CD14-positive monocyte (primary cell): ENCODE measurements at regions not wholly inside any gene's neighbourhood (a gene's known extent, or its start where the extent isn't known, plus 50 kb on each side); places are given as distances from the start of the nearest gene placed in this dataset.
A peak's percentile ranks its signal among the peaks of the same experiment; 100 is the strongest.

Source experiments
- DNase-seq, 3 donors: peaks; one replicate each; pipeline ENCODE4 v3.0.0-alpha.2; 2011 to 2022
- H2AFZ ChIP-seq: 2 replicates; pipeline ENCODE4 v1.6.0; 2012; ENCODE audit warnings: mild to moderate bottlenecking, low read depth, low read length, inconsistent platforms; ENCODE audit not compliant: insufficient read depth, poor library complexity, severe bottlenecking
- H3K27ac ChIP-seq, 2 donors: 1 replicate in 1 of 2; 2 replicates in 1 of 2; pipeline ENCODE4 v1.5.1; 2012 to 2013; ENCODE audit warnings: low read length in 2 of 2, control low read depth in 1 of 2, inconsistent platforms in 1 of 2, low read depth in 1 of 2, mild to moderate bottlenecking in 1 of 2
- H3K27me3 ChIP-seq, 2 donors: one replicate each; pipeline versions ENCODE4 v1.6.0 to v1.6.1; 2011 to 2013; ENCODE audit warnings: low read length in 2 of 2; ENCODE audit not compliant: control insufficient read depth in 2 of 2, insufficient read depth in 2 of 2
- H3K36me3 ChIP-seq, 2 donors: replicated peaks in 1 of 2; 1 replicate in 1 of 2; 2 replicates in 1 of 2; pipeline versions ENCODE4 v1.5.1 to v1.6.1; 2012 to 2013; ENCODE audit warnings: low read length in 2 of 2, control low read depth in 1 of 2, inconsistent platforms in 1 of 2, mild to moderate bottlenecking in 1 of 2; ENCODE audit not compliant: insufficient read depth in 2 of 2, control insufficient read depth in 1 of 2
- H3K4me1 ChIP-seq, 2 donors: 1 replicate in 1 of 2; 2 replicates in 1 of 2; pipeline versions ENCODE4 v1.5.1 to v1.6.1; 2012 to 2013; ENCODE audit warnings: low read length in 2 of 2, control low read depth in 1 of 2, inconsistent platforms in 1 of 2, mild to moderate bottlenecking in 1 of 2, moderate library complexity in 1 of 2; ENCODE audit not compliant: insufficient read depth in 2 of 2, control insufficient read depth in 1 of 2
- H3K4me2 ChIP-seq: replicated peaks from 2 replicates; pipeline ENCODE3; 2012; ENCODE audit warnings: low read length, moderate library complexity, mild to moderate bottlenecking; ENCODE audit not compliant: poor library complexity, severe bottlenecking; ENCODE audit errors: extremely low read depth
- H3K4me3 ChIP-seq, 3 experiments: fragments of 200-600 bp in 1 of 3; sonication (generic) in 1 of 3; replicated peaks in 1 of 3; 1 replicate in 2 of 3; 2 replicates in 1 of 3; pipeline ENCODE4 v1.5.1; 2011 to 2013; ENCODE audit warnings: low read length in 3 of 3, mild to moderate bottlenecking in 3 of 3, control low read depth in 2 of 3, low read depth in 2 of 3, inconsistent platforms in 1 of 3, moderate library complexity in 1 of 3
- H3K79me2 ChIP-seq: 2 replicates; pipeline ENCODE4 v1.6.0; 2012; ENCODE audit warnings: mild to moderate bottlenecking, control low read depth, inconsistent platforms, low read length, moderate library complexity; ENCODE audit not compliant: insufficient read depth
- H3K9ac ChIP-seq: 2 replicates; pipeline ENCODE4 v1.6.0; 2017; ENCODE audit warnings: low read length, mild to moderate bottlenecking; ENCODE audit not compliant: insufficient read depth, poor library complexity, severe bottlenecking
- H3K9me3 ChIP-seq, 2 donors: replicated peaks in 1 of 2; 1 replicate in 1 of 2; 2 replicates in 1 of 2; pipeline versions ENCODE4 v1.5.1 to v1.6.1; 2012 to 2013; ENCODE audit warnings: low read length in 2 of 2, control low read depth in 1 of 2; ENCODE audit not compliant: control insufficient read depth in 1 of 2, insufficient read depth in 1 of 2
- H4K20me1 ChIP-seq: 2 replicates; pipeline ENCODE4 v1.6.0; 2012; ENCODE audit warnings: mild to moderate bottlenecking, low read length, control low read depth, moderate library complexity; ENCODE audit not compliant: insufficient read depth
- H3K27ac Mint-ChIP-seq, 7 donors: one replicate each; pipeline ENCODE4 v1.8.0; 2020; ENCODE audit warnings: mild to moderate bottlenecking in 7 of 7, mixed read lengths in 7 of 7, moderate library complexity in 6 of 7, inconsistent platforms in 2 of 7
- H3K27me3 Mint-ChIP-seq, 3 donors: one replicate each; pipeline ENCODE4 v1.8.0; 2021 to 2022; ENCODE audit warnings: low read depth in 3 of 3, mild to moderate bottlenecking in 3 of 3, mixed read lengths in 3 of 3, moderate library complexity in 3 of 3, inconsistent platforms in 1 of 3
- H3K36me3 Mint-ChIP-seq, 2 donors: one replicate each; pipeline ENCODE4 v1.8.0; 2020; ENCODE audit warnings: mixed read lengths in 2 of 2, inconsistent platforms in 1 of 2, mild to moderate bottlenecking in 1 of 2
- H3K4me1 Mint-ChIP-seq: one replicate; pipeline ENCODE4 v1.8.0; 2020; ENCODE audit warnings: mild to moderate bottlenecking, mixed read lengths
- H3K4me3 Mint-ChIP-seq, 2 donors: one replicate each; pipeline ENCODE4 v1.8.0; 2020; ENCODE audit warnings: mild to moderate bottlenecking in 2 of 2, mixed read lengths in 2 of 2, moderate library complexity in 1 of 2
- H3K9me3 Mint-ChIP-seq, 7 donors: one replicate each; pipeline ENCODE4 v1.8.0; 2020 to 2022; ENCODE audit warnings: mixed read lengths in 7 of 7, mild to moderate bottlenecking in 6 of 7, moderate library complexity in 6 of 7, inconsistent platforms in 2 of 7
- CTCF ChIP-seq: fragments of 200-600 bp; IDR thresholded peaks from one replicate; pipeline ENCODE4 v1.8.0; 2022; ENCODE audit warnings: antibody characterized with exemption, mild to moderate bottlenecking
- WGBS: methylation state at CpG from one replicate; pipeline ENCODE4 v1.1.5; 2013; ENCODE audit warnings: missing lambda C conversion rate; ENCODE audit not compliant: insufficient coverage; 5-methylcytosine and 5-hydroxymethylcytosine counted together
- intact Hi-C, 2 donors: fragments of 100-400 bp; cut with micrococcal nuclease; formaldehyde crosslinking; loops; one replicate each; pipeline versions ENCODE4 v1.15.0 to v1.15.1; 2023

- no peak overlapping the region for H3K4me3 ChIP-seq
- peak overlapping the region; percentile 26 for H3K4me2 ChIP-seq
- no peak overlapping the region for H2AFZ ChIP-seq
- H3K9me3 Mint-ChIP-seq, result no peaks in the 10 kb centered on the region
- TF ChIP-seq CTCF, result peak; percentile 29
- H3K4me1 ChIP-seq, result no peaks in the 10 kb centered on the region
- H4K20me1 ChIP-seq, result no peaks in the 10 kb centered on the region
- H3K4me3 Mint-ChIP-seq, result no peak overlapping the region
- peaks cover 0 to 2% (median 0%) of the 10 kb centered on the region in 3 donors for H3K27me3 Mint-ChIP-seq
- peak overlapping the region in 1 of 7 donors; percentile 50 for H3K27ac Mint-ChIP-seq
- H3K27ac ChIP-seq, result no peak overlapping the region
- peak in 2 of 3 donors; percentile 3 to 7 for DNase-seq
- no peaks in the 10 kb centered on the region for H3K36me3 ChIP-seq
- 0% methylated on average over 1 of the region's 2 CpGs for WGBS
- no peak overlapping the region for H3K9ac ChIP-seq
- H3K9me3 ChIP-seq, result no peaks in the 10 kb centered on the region
- intact Hi-C loops, result no loop called here
- no peaks in the 10 kb centered on the region for H3K27me3 ChIP-seq
- H3K4me1 Mint-ChIP-seq, result peaks cover 8% of the 10 kb centered on the region
- no peaks in the 10 kb centered on the region for H3K79me2 ChIP-seq
- no peaks in the 10 kb centered on the region for H3K36me3 Mint-ChIP-seq
These were observed 172.2 kb upstream of the CXCL13 start for GRCh38 chr4:77433418-77433733.

GRCh38 chr4:77434299-77435092 is 171.1 kb upstream of the CXCL13 start:
- Mint-ChIP-seq H3K27me3 (peaks cover 0 to 2% (median 0%) of the 10 kb centered on the region in 3 donors), H3K27ac (no peak overlapping the region), H3K4me1 (peaks cover 8% of the 10 kb centered on the region), H3K9me3 (no peaks in the 10 kb centered on the region), H3K4me3 (no peak overlapping the region), H3K36me3 (no peaks in the 10 kb centered on the region)
- 92% methylated on average over 4 of the region's 10 CpGs for WGBS
- no peaks in the 10 kb centered on the region for H3K36me3 ChIP-seq
- H3K27ac ChIP-seq, result no peak overlapping the region
- no peak overlapping the region for H3K9ac ChIP-seq
- no peak overlapping the region for H3K4me2 ChIP-seq
- H4K20me1 ChIP-seq, result no peaks in the 10 kb centered on the region
- no peaks in the 10 kb centered on the region for H3K4me1 ChIP-seq
- H3K27me3 ChIP-seq, result no peaks in the 10 kb centered on the region
- no peak overlapping the region for H3K4me3 ChIP-seq
- no peak for TF ChIP-seq CTCF
- no peaks in the 10 kb centered on the region for H3K9me3 ChIP-seq
- H2AFZ ChIP-seq, result no peak overlapping the region
- intact Hi-C loops, result no loop called here
- DNase-seq, result no peak
- H3K79me2 ChIP-seq, result no peaks in the 10 kb centered on the region
